Trophoblast cell (in vitro differentiated cells and primary cell): ENCODE measurements at regions not wholly inside any gene's neighbourhood (a gene's known extent, or its start where the extent isn't known, plus 50 kb on each side); places are given as distances from the start of the nearest gene placed in this dataset.

ENCODE experiments used
- DNase-seq, 2 donors: peaks; one replicate each; pipeline ENCODE4 v3.0.0-alpha.2; 2016
- H2AFZ ChIP-seq: 2 replicates; pipeline ENCODE4 v1.6.1; 2013; ENCODE audit warnings: low read length, moderate library complexity, mild to moderate bottlenecking; ENCODE audit not compliant: insufficient read depth, poor library complexity
- H2AK5ac ChIP-seq: 2 replicates; pipeline ENCODE4 v1.6.1; 2013; ENCODE audit warnings: mild to moderate bottlenecking, low read length
- H2BK120ac ChIP-seq: 2 replicates; pipeline ENCODE4 v1.6.1; 2013; ENCODE audit warnings: low read length, mild to moderate bottlenecking, moderate library complexity; ENCODE audit not compliant: insufficient read depth, poor library complexity
- H2BK12ac ChIP-seq: 2 replicates; pipeline ENCODE4 v1.6.1; 2013; ENCODE audit warnings: mild to moderate bottlenecking, low read length, moderate library complexity
- H2BK5ac ChIP-seq: 2 replicates; pipeline ENCODE4 v1.6.1; 2013; ENCODE audit warnings: low read length, low read depth, moderate library complexity, mild to moderate bottlenecking; ENCODE audit not compliant: poor library complexity
- H3K14ac ChIP-seq: 2 replicates; pipeline ENCODE4 v1.6.1; 2013; ENCODE audit warnings: mild to moderate bottlenecking, low read length
- H3K18ac ChIP-seq: 2 replicates; pipeline ENCODE4 v1.6.1; 2013; ENCODE audit warnings: mild to moderate bottlenecking, low read length
- H3K23ac ChIP-seq: 2 replicates; pipeline ENCODE4 v1.6.1; 2013; ENCODE audit warnings: low read length
- H3K27ac ChIP-seq: 2 replicates; pipeline ENCODE4 v1.5.1; 2013; ENCODE audit warnings: low read depth, mild to moderate bottlenecking, inconsistent platforms, low read length, moderate library complexity
- H3K27me3 ChIP-seq: 2 replicates; pipeline ENCODE4 v1.6.1; 2013; ENCODE audit warnings: inconsistent platforms, mild to moderate bottlenecking, low read length, moderate library complexity; ENCODE audit not compliant: insufficient read depth
- H3K36me3 ChIP-seq, 2 experiments: 1 replicate in 1 of 2; 2 replicates in 1 of 2; pipeline ENCODE4 v1.6.1; 2013; ENCODE audit warnings: low read length in 2 of 2, mild to moderate bottlenecking in 2 of 2, moderate library complexity in 1 of 2; ENCODE audit not compliant: insufficient read depth in 2 of 2, control insufficient read depth in 1 of 2
- H3K4ac ChIP-seq: 2 replicates; pipeline ENCODE4 v1.6.1; 2013; ENCODE audit warnings: low read depth, mild to moderate bottlenecking, low read length, moderate library complexity
- H3K4me1 ChIP-seq, 2 experiments: 1 replicate in 1 of 2; 2 replicates in 1 of 2; pipeline ENCODE4 v1.6.1; 2013; ENCODE audit warnings: low read length in 2 of 2, mild to moderate bottlenecking in 2 of 2, moderate library complexity in 1 of 2; ENCODE audit not compliant: insufficient read depth in 2 of 2, control insufficient read depth in 1 of 2
- H3K4me2 ChIP-seq: 2 replicates; pipeline ENCODE4 v1.6.1; 2013; ENCODE audit warnings: inconsistent platforms, mild to moderate bottlenecking, low read length, moderate library complexity
- H3K4me3 ChIP-seq: 2 replicates; pipeline ENCODE4 v1.5.1; 2013; ENCODE audit warnings: mild to moderate bottlenecking, low read depth, low read length, inconsistent platforms
- H3K79me1 ChIP-seq: one replicate; pipeline ENCODE4 v1.6.1; 2013; ENCODE audit warnings: low read length
- H3K79me2 ChIP-seq: 2 replicates; pipeline ENCODE4 v1.6.1; 2013; ENCODE audit warnings: low read length, mild to moderate bottlenecking; ENCODE audit not compliant: control insufficient read depth, insufficient read depth, poor library complexity
- H3K9ac ChIP-seq: 2 replicates; pipeline ENCODE4 v1.6.1; 2013; ENCODE audit warnings: mild to moderate bottlenecking, low read length
- H3K9me3 ChIP-seq: 2 replicates; pipeline ENCODE4 v1.6.1; 2013; ENCODE audit warnings: low read depth, mild to moderate bottlenecking, control low read depth, inconsistent platforms, low read length; ENCODE audit not compliant: insufficient read depth
- H4K12ac ChIP-seq: 2 replicates; pipeline ENCODE4 v1.6.1; 2013; ENCODE audit warnings: low read depth, mild to moderate bottlenecking, low read length, moderate library complexity
- H4K8ac ChIP-seq: 2 replicates; pipeline ENCODE4 v1.6.1; 2013; ENCODE audit warnings: low read depth, mild to moderate bottlenecking, low read length, moderate library complexity
- H4K91ac ChIP-seq: one replicate; pipeline ENCODE4 v1.6.1; 2013; ENCODE audit warnings: low read depth, mild to moderate bottlenecking, low read length, moderate library complexity
- WGBS: extraction: QIAGEN DNeasy Blood & Tissue Kit; methylation state at CpG from one replicate; pipeline ENCODE4 v1.1.7; 2013; ENCODE audit warnings: missing lambda C conversion rate; ENCODE audit not compliant: insufficient read length, insufficient coverage; ENCODE audit errors: extremely low coverage; 5-methylcytosine and 5-hydroxymethylcytosine counted together

DNA sequence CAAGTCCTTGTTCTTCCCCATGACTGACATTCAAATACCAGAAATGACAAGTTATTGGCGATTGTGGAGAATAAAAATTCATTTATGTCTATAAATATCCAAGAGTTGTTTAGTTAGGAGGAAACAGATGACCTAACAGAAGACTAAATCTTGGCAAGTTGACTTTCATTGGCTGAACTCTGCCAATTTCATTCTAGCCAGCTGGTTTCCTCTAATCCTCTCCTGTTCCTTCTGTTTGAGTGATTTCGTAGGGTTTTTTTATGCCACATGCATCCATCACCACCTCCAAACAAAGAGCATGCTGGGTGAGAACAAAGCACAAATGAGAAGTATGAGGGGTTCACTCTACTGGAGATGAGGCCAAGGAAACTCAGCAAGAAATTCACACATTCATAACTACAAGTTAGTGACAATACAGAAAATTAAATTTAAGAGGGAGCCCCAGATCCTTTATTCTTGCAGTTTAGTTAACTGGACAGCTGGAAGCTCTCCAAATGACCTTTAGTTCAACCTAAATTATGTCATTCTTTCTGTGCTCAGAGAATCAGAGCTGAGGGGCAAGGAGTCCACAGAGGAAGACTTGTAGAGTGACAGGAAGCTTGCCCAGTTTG is 932.0 kb downstream of the TLE4 start:
- H4K91ac ChIP-seq, result no peak overlapping the region
- no peaks in the 10 kb centered on the region for H3K27me3 ChIP-seq
- H3K4me3 ChIP-seq, result no peak overlapping the region
- no peaks in the 10 kb centered on the region for H3K79me1 ChIP-seq
- no peak for DNase-seq
- H2BK120ac ChIP-seq, result no peak overlapping the region
- WGBS, result no CpG with 5 or more reads among the region's 2 CpGs
- H2AK5ac ChIP-seq, result no peak overlapping the region
- no peak overlapping the region for H4K8ac ChIP-seq
- no peak overlapping the region for H2BK5ac ChIP-seq
- H3K36me3 ChIP-seq, result no peaks in the 10 kb centered on the region
- H3K4ac ChIP-seq, result no peak overlapping the region
- H3K9me3 ChIP-seq, result no peaks in the 10 kb centered on the region
- no peaks in the 10 kb centered on the region for H3K79me2 ChIP-seq
- no peak overlapping the region for H3K9ac ChIP-seq
- no peak overlapping the region for H3K27ac ChIP-seq
- no peak overlapping the region for H3K4me2 ChIP-seq
- no peak overlapping the region for H3K23ac ChIP-seq
- no peak overlapping the region for H3K14ac ChIP-seq
- H2BK12ac ChIP-seq, result no peak overlapping the region
- H3K4me1 ChIP-seq, result no peaks in the 10 kb centered on the region
- no peak overlapping the region for H4K12ac ChIP-seq
- H3K18ac ChIP-seq, result no peak overlapping the region
- H2AFZ ChIP-seq, result no peak overlapping the region

GRCh38 chr9:80502306-80502705 is 930.5 kb downstream of the TLE4 start:
- H3K9me3 ChIP-seq, result no peaks in the 10 kb centered on the region
- H3K4ac ChIP-seq, result no peak overlapping the region
- no peak for DNase-seq
- H3K23ac ChIP-seq, result no peak overlapping the region
- no peak overlapping the region for H3K27ac ChIP-seq
- no peak overlapping the region for H2AK5ac ChIP-seq
- no peak overlapping the region for H3K9ac ChIP-seq
- no peak overlapping the region for H2AFZ ChIP-seq
- no peaks in the 10 kb centered on the region for H3K27me3 ChIP-seq
- no peaks in the 10 kb centered on the region for H3K79me1 ChIP-seq
- no peak overlapping the region for H4K12ac ChIP-seq
- no peak overlapping the region for H3K14ac ChIP-seq
- H4K91ac ChIP-seq, result no peak overlapping the region
- H3K79me2 ChIP-seq, result no peaks in the 10 kb centered on the region
- H3K18ac ChIP-seq, result no peak overlapping the region
- no CpG with 5 or more reads among the region's 5 CpGs for WGBS
- H2BK120ac ChIP-seq, result no peak overlapping the region
- no peak overlapping the region for H4K8ac ChIP-seq
- H3K4me2 ChIP-seq, result no peak overlapping the region
- no peak overlapping the region for H2BK12ac ChIP-seq
- H3K4me1 ChIP-seq, result no peaks in the 10 kb centered on the region
- no peak overlapping the region for H2BK5ac ChIP-seq
- no peaks in the 10 kb centered on the region for H3K36me3 ChIP-seq
- H3K4me3 ChIP-seq, result no peak overlapping the region

DNA sequence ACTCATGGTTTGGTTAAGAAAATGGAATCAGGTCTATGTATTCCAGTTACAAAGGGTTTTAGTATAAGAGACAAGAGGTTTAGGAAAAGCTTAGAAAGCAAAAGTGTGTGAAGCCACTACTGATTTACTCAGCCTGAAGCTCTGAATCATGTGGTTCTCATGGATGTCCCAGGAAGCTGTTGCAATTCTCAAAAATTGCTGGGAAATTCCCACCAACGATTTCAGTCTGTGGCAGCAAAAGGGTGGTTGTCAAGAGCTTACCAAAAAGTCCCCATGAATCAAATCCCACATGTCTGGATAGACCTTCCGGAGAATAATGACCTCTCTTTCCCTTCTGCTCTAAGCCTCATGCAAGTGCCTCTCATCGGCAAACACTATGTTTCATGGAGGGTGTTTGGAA is 929.9 kb downstream of the TLE4 start:
- Histone ChIP-seq H3K4me1 (no peaks in the 10 kb centered on the region), H3K4me3 (no peak overlapping the region), H4K12ac (no peak overlapping the region), H3K79me2 (no peaks in the 10 kb centered on the region), H3K4ac (no peak overlapping the region), H3K27ac (no peak overlapping the region), H3K14ac (no peak overlapping the region), H3K9me3 (no peaks in the 10 kb centered on the region), H2AFZ (no peak overlapping the region), H2BK12ac (no peak overlapping the region), H4K8ac (peak overlapping the region; percentile 10), H3K4me2 (no peak overlapping the region), H3K36me3 (no peaks in the 10 kb centered on the region), H3K18ac (no peak overlapping the region), H3K23ac (no peak overlapping the region), H2BK5ac (no peak overlapping the region), H3K9ac (no peak overlapping the region), H4K91ac (no peak overlapping the region), H2BK120ac (no peak overlapping the region), H3K27me3 (no peaks in the 10 kb centered on the region), H2AK5ac (no peak overlapping the region), H3K79me1 (no peaks in the 10 kb centered on the region)
- WGBS, result no CpG with 5 or more reads among the region's 3 CpGs
- peak in 1 of 2 donors; percentile 4 for DNase-seq

GRCh38 chr9:80500300-80500699 is 928.5 kb downstream of the TLE4 start:
- Histone ChIP-seq H3K27ac (no peak overlapping the region), H2BK120ac (no peak overlapping the region), H3K14ac (no peak overlapping the region), H4K91ac (no peak overlapping the region), H3K79me1 (no peaks in the 10 kb centered on the region), H2BK5ac (no peak overlapping the region), H2AFZ (no peak overlapping the region), H3K4me1 (no peaks in the 10 kb centered on the region), H3K23ac (no peak overlapping the region), H3K4ac (no peak overlapping the region), H3K9me3 (no peaks in the 10 kb centered on the region), H3K4me2 (no peak overlapping the region), H3K9ac (no peak overlapping the region), H3K18ac (no peak overlapping the region), H3K27me3 (no peaks in the 10 kb centered on the region), H3K36me3 (no peaks in the 10 kb centered on the region), H2BK12ac (no peak overlapping the region), H3K4me3 (no peak overlapping the region), H3K79me2 (no peaks in the 10 kb centered on the region), H4K12ac (no peak overlapping the region), H4K8ac (no peak overlapping the region), H2AK5ac (no peak overlapping the region)
- DNase-seq, result no peak
- WGBS, result 100% methylated on average over 1 of the region's 4 CpGs
